ENCODE measurements at regions not wholly inside any gene's neighbourhood (a gene's known extent, or its start where the extent isn't known, plus 50 kb on each side); places are given as distances from the start of the nearest gene placed in this dataset.

- TF ChIP-seq POLR2AphosphoS5 (IDR thresholded peaks at IDR 0.05; ENCODE audit: low read depth, low read length) = no peak
- no peak for TF ChIP-seq FOXP2 (optimal IDR thresholded peaks at IDR 0.05; ENCODE audit: borderline replicate concordance, extremely low read depth, extremely low read length, insufficient read depth)
- TF ChIP-seq SIN3A (IDR thresholded peaks at IDR 0.05; ENCODE audit: borderline replicate concordance, insufficient read depth, low read length) = no peak
- TF ChIP-seq TAF1 (IDR thresholded peaks at IDR 0.05; ENCODE audit: borderline replicate concordance, insufficient read depth, low read length) = no peak
- TF ChIP-seq REST (IDR thresholded peaks at IDR 0.05; ENCODE audit: insufficient read depth in 1 of 2, low read depth in 2 of 2, low read length in 2 of 2) = no peak
These were observed 95.2 kb upstream of the DKK2 start for GRCh38 chr4:107131295-107131694.

GRCh38 chr4:107130157-107130556, 94.0 kb upstream of the DKK2 start:
- no peak for TF ChIP-seq POLR2AphosphoS5 (IDR thresholded peaks at IDR 0.05; ENCODE audit: low read depth, low read length)
- no peak for TF ChIP-seq SIN3A (IDR thresholded peaks at IDR 0.05; ENCODE audit: borderline replicate concordance, insufficient read depth, low read length)
- TF ChIP-seq FOXP2 (optimal IDR thresholded peaks at IDR 0.05; ENCODE audit: borderline replicate concordance, extremely low read depth, extremely low read length, insufficient read depth) = no peak
- TF ChIP-seq TAF1 (IDR thresholded peaks at IDR 0.05; ENCODE audit: borderline replicate concordance, insufficient read depth, low read length) = no peak
- TF ChIP-seq REST (IDR thresholded peaks at IDR 0.05; ENCODE audit: insufficient read depth in 1 of 2, low read depth in 2 of 2, low read length in 2 of 2) = no peak

GRCh38 chr4:107129611-107130010, 93.5 kb upstream of the DKK2 start:
- TF ChIP-seq FOXP2 (optimal IDR thresholded peaks at IDR 0.05; ENCODE audit: borderline replicate concordance, extremely low read depth, extremely low read length, insufficient read depth) (no peak), TAF1 (IDR thresholded peaks at IDR 0.05; ENCODE audit: borderline replicate concordance, insufficient read depth, low read length) (no peak), REST (IDR thresholded peaks at IDR 0.05; ENCODE audit: insufficient read depth in 1 of 2, low read depth in 2 of 2, low read length in 2 of 2) (no peak), SIN3A (IDR thresholded peaks at IDR 0.05; ENCODE audit: borderline replicate concordance, insufficient read depth, low read length) (no peak), POLR2AphosphoS5 (IDR thresholded peaks at IDR 0.05; ENCODE audit: low read depth, low read length) (no peak)

- TF ChIP-seq REST (IDR thresholded peaks at IDR 0.05; ENCODE audit: insufficient read depth in 1 of 2, low read depth in 2 of 2, low read length in 2 of 2) (no peak), FOXP2 (optimal IDR thresholded peaks at IDR 0.05; ENCODE audit: borderline replicate concordance, extremely low read depth, extremely low read length, insufficient read depth) (no peak), TAF1 (IDR thresholded peaks at IDR 0.05; ENCODE audit: borderline replicate concordance, insufficient read depth, low read length) (no peak), SIN3A (IDR thresholded peaks at IDR 0.05; ENCODE audit: borderline replicate concordance, insufficient read depth, low read length) (no peak), POLR2AphosphoS5 (IDR thresholded peaks at IDR 0.05; ENCODE audit: low read depth, low read length) (no peak)
These were observed 93.0 kb upstream of the DKK2 start for GRCh38 chr4:107129076-107129475.

GRCh38 chr4:107128116-107128515, 92.0 kb upstream of the DKK2 start:
- no peak for TF ChIP-seq REST (IDR thresholded peaks at IDR 0.05; ENCODE audit: insufficient read depth in 1 of 2, low read depth in 2 of 2, low read length in 2 of 2)
- no peak for TF ChIP-seq SIN3A (IDR thresholded peaks at IDR 0.05; ENCODE audit: borderline replicate concordance, insufficient read depth, low read length)
- no peak for TF ChIP-seq FOXP2 (optimal IDR thresholded peaks at IDR 0.05; ENCODE audit: borderline replicate concordance, extremely low read depth, extremely low read length, insufficient read depth)
- TF ChIP-seq TAF1 (IDR thresholded peaks at IDR 0.05; ENCODE audit: borderline replicate concordance, insufficient read depth, low read length) = no peak
- TF ChIP-seq POLR2AphosphoS5 (IDR thresholded peaks at IDR 0.05; ENCODE audit: low read depth, low read length) = no peak

Measured in PFSK-1 (cell line).